CD4-positive, alpha-beta T cell (primary cell): ENCODE measurements at regions not wholly inside any gene's neighbourhood (a gene's known extent, or its start where the extent isn't known, plus 50 kb on each side); places are given as distances from the start of the nearest gene placed in this dataset.
A peak's percentile ranks its signal among the peaks of the same experiment; 100 is the strongest.
"Not testable (repeated sequence)": the region's sequence is repeated elsewhere in the genome, so short reads cannot be mapped to it uniquely, and the experiment has no call there.

Experiments
- ATAC-seq: fragments of 200-7000 bp; cut with Tn5 transposase; one replicate; pipeline ENCODE4 v1.10.0; 2022; ENCODE audit warnings: mild to moderate bottlenecking; ENCODE audit not compliant: poor library complexity
- CTCF ChIA-PET: fragments of 350-600 bp; sonication (Branson Sonifier 250); formaldehyde crosslinking; loops from one replicate; lab custom pipeline; 2021; ENCODE audit warnings: antibody characterized with exemption, inconsistent platforms; lab: Charles Lee
- POLR2A ChIA-PET: fragments of 350-600 bp; sonication (Branson Sonifier 250); formaldehyde crosslinking; loops from one replicate; lab custom pipeline; 2021; ENCODE audit warnings: antibody characterized with exemption, inconsistent platforms; lab: Charles Lee
- DNase-seq, 14 experiments: peaks; one replicate each; pipeline ENCODE4 v3.0.0-alpha.2; 2013 to 2020; ENCODE audit warnings: mixed read lengths in 2 of 14
- H3K27ac ChIP-seq, 2 donors: one replicate each; pipeline versions ENCODE4 v1.5.1 to v1.7.0; 2013; ENCODE audit warnings: low read length in 2 of 2, low read depth in 1 of 2, mild to moderate bottlenecking in 1 of 2
- H3K27me3 ChIP-seq, 2 experiments: 1 replicate in 1 of 2; 2 replicates in 1 of 2; pipeline versions ENCODE4 v1.6.1 to v1.7.0; 2013; ENCODE audit warnings: low read length in 2 of 2, control low read depth in 1 of 2, mild to moderate bottlenecking in 1 of 2, moderate library complexity in 1 of 2; ENCODE audit not compliant: insufficient read depth in 2 of 2, control insufficient read depth in 1 of 2
- H3K36me3 ChIP-seq: one replicate; pipeline ENCODE4 v1.6.1; 2013; ENCODE audit warnings: low read length, control low read depth; ENCODE audit not compliant: insufficient read depth
- H3K4me1 ChIP-seq: one replicate; pipeline ENCODE4 v1.6.1; 2013; ENCODE audit warnings: low read length, control low read depth; ENCODE audit not compliant: insufficient read depth
- H3K4me3 ChIP-seq: one replicate; pipeline ENCODE4 v1.5.1; 2013; ENCODE audit warnings: mild to moderate bottlenecking, low read length, moderate library complexity
- H3K9me3 ChIP-seq, 2 experiments: 1 replicate in 1 of 2; 2 replicates in 1 of 2; pipeline versions ENCODE4 v1.6.1 to v1.7.0; 2013; ENCODE audit warnings: low read length in 2 of 2, mild to moderate bottlenecking in 2 of 2, control low read depth in 1 of 2, moderate library complexity in 1 of 2; ENCODE audit not compliant: control insufficient read depth in 1 of 2, insufficient read depth in 1 of 2
- H3K27ac Mint-ChIP-seq: one replicate; pipeline ENCODE4 v1.8.0; 2020; ENCODE audit warnings: mixed read lengths
- H3K27me3 Mint-ChIP-seq: one replicate; pipeline ENCODE4 v1.8.0; 2021; ENCODE audit warnings: mixed read lengths
- H3K36me3 Mint-ChIP-seq: one replicate; pipeline ENCODE4 v1.8.0; 2021; ENCODE audit warnings: low read depth, mixed read lengths
- H3K4me1 Mint-ChIP-seq: one replicate; pipeline ENCODE4 v1.8.0; 2021; ENCODE audit warnings: low read depth, mixed read lengths
- H3K4me3 Mint-ChIP-seq: one replicate; pipeline ENCODE4 v1.8.0; 2020; ENCODE audit warnings: mild to moderate bottlenecking, mixed read lengths
- H3K9me3 Mint-ChIP-seq: one replicate; pipeline ENCODE4 v1.8.0; 2020; ENCODE audit warnings: mixed read lengths
- CTCF ChIP-seq: fragments of 200-600 bp; IDR thresholded peaks from one replicate; pipeline ENCODE4 v1.8.0; 2022; ENCODE audit warnings: antibody characterized with exemption, mild to moderate bottlenecking
- intact Hi-C, 2 experiments: fragments of 100-400 bp; cut with DNase I in 1 of 2; cut with micrococcal nuclease in 1 of 2; formaldehyde crosslinking; loops; one replicate each; pipeline versions ENCODE4 v1.15.1 to v1.9.0; 2023 to 2025; cut with DNase I, micrococcal nuclease

GRCh38 chr11:3572976-3573647 is 68.7 kb downstream of the ART5 start:
- H3K4me1 Mint-ChIP-seq, H3K9me3 ChIP-seq, CTCF ChIA-PET, H3K4me3 ChIP-seq, H3K27ac Mint-ChIP-seq, H3K4me1 ChIP-seq, intact Hi-C loops, H3K36me3 ChIP-seq, POLR2A ChIA-PET, DNase-seq, ATAC-seq, H3K4me3 Mint-ChIP-seq, H3K27ac ChIP-seq, H3K27me3 Mint-ChIP-seq, H3K27me3 ChIP-seq, H3K9me3 Mint-ChIP-seq, H3K36me3 Mint-ChIP-seq: not testable (repeated sequence)

- H3K4me3 Mint-ChIP-seq, CTCF ChIA-PET, intact Hi-C loops, H3K9me3 Mint-ChIP-seq, H3K4me1 Mint-ChIP-seq, ATAC-seq, H3K27me3 ChIP-seq, H3K4me1 ChIP-seq, H3K36me3 ChIP-seq, H3K9me3 ChIP-seq, POLR2A ChIA-PET, H3K27me3 Mint-ChIP-seq, H3K36me3 Mint-ChIP-seq, DNase-seq, H3K4me3 ChIP-seq, H3K27ac ChIP-seq, H3K27ac Mint-ChIP-seq: not testable (repeated sequence)
These were observed 70.0 kb downstream of the ART5 start for GRCh38 chr11:3571752-3572151.

DNA sequence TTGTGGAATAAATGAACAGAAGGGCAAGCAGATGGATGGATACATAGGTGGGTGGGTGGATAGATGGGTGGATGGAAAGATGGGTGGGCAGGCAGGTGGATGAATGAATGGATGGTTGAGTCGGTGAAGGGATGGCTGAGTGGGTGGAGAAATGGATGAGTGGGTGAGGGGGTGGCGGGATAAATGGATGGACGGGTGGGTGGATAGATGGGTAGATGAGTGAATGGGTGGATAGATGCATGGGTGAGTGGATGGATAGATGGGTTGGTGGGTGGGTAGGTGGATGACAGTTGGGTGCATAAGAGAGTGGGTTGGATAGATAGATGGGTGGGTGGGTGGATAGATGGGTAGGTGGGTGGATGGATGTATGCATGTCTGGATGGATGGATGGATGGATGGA is 76.0 kb downstream of the ART5 start:
- H3K27ac ChIP-seq, H3K4me1 Mint-ChIP-seq, H3K9me3 ChIP-seq, CTCF ChIA-PET, POLR2A ChIA-PET, H3K4me1 ChIP-seq, H3K36me3 Mint-ChIP-seq, H3K27ac Mint-ChIP-seq, H3K4me3 Mint-ChIP-seq, H3K36me3 ChIP-seq, H3K9me3 Mint-ChIP-seq, intact Hi-C loops, H3K27me3 Mint-ChIP-seq, H3K4me3 ChIP-seq, ATAC-seq, H3K27me3 ChIP-seq, DNase-seq: not testable (repeated sequence)

- CTCF ChIA-PET = interaction anchor here (0.6 kb wide), 1 partner anchor 255 kb away, joined by 3 read pairs; no protein-coding TSS in a partner anchor
- H3K27ac Mint-ChIP-seq, POLR2A ChIA-PET, H3K27ac ChIP-seq, H3K4me3 ChIP-seq, H3K9me3 Mint-ChIP-seq, H3K4me1 Mint-ChIP-seq, H3K9me3 ChIP-seq, H3K4me1 ChIP-seq, H3K36me3 ChIP-seq, H3K36me3 Mint-ChIP-seq, H3K27me3 ChIP-seq, H3K4me3 Mint-ChIP-seq, ATAC-seq, intact Hi-C loops: not testable (repeated sequence)
- DNase-seq = peak in 3 of 14 experiments; percentile 31 to 56 (median 31)
- H3K27me3 Mint-ChIP-seq = peaks cover 12% of the 10 kb centered on the region
- peak; percentile 14 for TF ChIP-seq CTCF
These were observed 77.4 kb downstream of the ART5 start for GRCh38 chr11:3564383-3564782.

GRCh38 chr11:3554621-3555020 is 87.2 kb downstream of the ART5 start:
- H3K4me1 Mint-ChIP-seq, H3K4me3 ChIP-seq, H3K27me3 ChIP-seq, H3K9me3 ChIP-seq, H3K36me3 ChIP-seq, intact Hi-C loops, POLR2A ChIA-PET, H3K9me3 Mint-ChIP-seq, ATAC-seq, H3K36me3 Mint-ChIP-seq, CTCF ChIA-PET, H3K4me1 ChIP-seq, H3K27me3 Mint-ChIP-seq, H3K27ac ChIP-seq: not testable (repeated sequence)
- H3K4me3 Mint-ChIP-seq = peak overlapping the region; percentile 38
- H3K27ac Mint-ChIP-seq = peak overlapping the region; percentile 93
- peak in 10 of 14 experiments; percentile 8 to 77 (median 18) for DNase-seq

- POLR2A ChIA-PET, intact Hi-C loops, H3K36me3 ChIP-seq, H3K27me3 ChIP-seq, H3K4me1 Mint-ChIP-seq, H3K4me3 ChIP-seq, H3K4me1 ChIP-seq, H3K36me3 Mint-ChIP-seq, H3K9me3 ChIP-seq, H3K27ac ChIP-seq, ATAC-seq, CTCF ChIA-PET, H3K9me3 Mint-ChIP-seq, H3K27me3 Mint-ChIP-seq: not testable (repeated sequence)
- H3K27ac Mint-ChIP-seq = peak overlapping the region; percentile 83
- DNase-seq = peak in 10 of 14 experiments; percentile 3 to 71 (median 16)
- H3K4me3 Mint-ChIP-seq = peak overlapping the region; percentile 52
These were observed 96.8 kb downstream of the ART5 start for GRCh38 chr11:3544990-3545389.
